ENCODE measurements at regions not wholly inside any gene's neighbourhood (a gene's known extent, or its start where the extent isn't known, plus 50 kb on each side); places are given as distances from the start of the nearest gene placed in this dataset.
"Not testable (repeated sequence)": the region's sequence is repeated elsewhere in the genome, so short reads cannot be mapped to it uniquely, and the experiment has no call there.

DNA sequence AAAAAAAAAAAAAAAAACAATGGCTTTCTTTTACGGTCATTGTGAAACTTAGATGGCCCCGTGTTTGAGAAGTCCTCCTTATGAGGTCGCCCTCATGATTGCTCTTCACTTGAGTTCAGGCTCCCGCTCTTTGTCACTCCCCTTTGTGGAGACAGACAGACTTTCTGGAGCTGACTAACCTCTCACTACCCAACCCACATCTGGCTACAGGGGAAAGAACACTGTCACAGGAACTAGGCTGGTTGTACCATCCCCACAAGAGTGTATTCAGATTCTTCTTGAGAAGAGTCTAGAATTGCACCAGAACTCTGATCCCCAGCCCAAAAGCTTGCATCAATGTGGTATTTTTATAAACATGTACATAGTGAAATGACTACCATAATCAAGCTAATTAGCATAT, 160.4 kb upstream of the ZNF658 start:
- H3K9me3 Mint-ChIP-seq; H3K27me3 Mint-ChIP-seq (ENCODE audit: low read depth); H3K36me3 Mint-ChIP-seq (ENCODE audit: low read depth); H3K4me3 Mint-ChIP-seq; H3K4me1 Mint-ChIP-seq; H3K27ac Mint-ChIP-seq: not testable (repeated sequence)

DNA sequence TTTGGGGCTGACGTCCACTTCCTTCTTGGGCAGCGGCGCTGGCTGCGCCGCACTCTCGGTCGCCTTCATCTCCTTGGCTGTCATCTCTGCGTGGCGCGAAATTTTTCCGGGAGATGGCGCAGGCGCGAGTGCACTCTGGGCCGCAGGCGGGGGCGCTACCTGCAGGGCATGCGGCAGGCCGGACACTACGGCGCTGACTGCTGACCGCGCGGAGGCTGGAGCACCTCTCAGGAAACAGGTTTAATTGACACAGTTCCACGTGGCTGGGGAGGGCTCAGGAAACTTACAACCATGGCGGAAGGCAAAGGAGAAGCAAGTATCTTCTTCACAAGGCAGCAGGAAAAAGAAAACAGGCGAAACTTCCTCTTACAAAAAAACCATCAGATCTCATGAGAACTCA, 154.7 kb upstream of the ZNF658 start:
- not testable (repeated sequence) for H3K9me3 Mint-ChIP-seq, H3K4me1 Mint-ChIP-seq

DNA sequence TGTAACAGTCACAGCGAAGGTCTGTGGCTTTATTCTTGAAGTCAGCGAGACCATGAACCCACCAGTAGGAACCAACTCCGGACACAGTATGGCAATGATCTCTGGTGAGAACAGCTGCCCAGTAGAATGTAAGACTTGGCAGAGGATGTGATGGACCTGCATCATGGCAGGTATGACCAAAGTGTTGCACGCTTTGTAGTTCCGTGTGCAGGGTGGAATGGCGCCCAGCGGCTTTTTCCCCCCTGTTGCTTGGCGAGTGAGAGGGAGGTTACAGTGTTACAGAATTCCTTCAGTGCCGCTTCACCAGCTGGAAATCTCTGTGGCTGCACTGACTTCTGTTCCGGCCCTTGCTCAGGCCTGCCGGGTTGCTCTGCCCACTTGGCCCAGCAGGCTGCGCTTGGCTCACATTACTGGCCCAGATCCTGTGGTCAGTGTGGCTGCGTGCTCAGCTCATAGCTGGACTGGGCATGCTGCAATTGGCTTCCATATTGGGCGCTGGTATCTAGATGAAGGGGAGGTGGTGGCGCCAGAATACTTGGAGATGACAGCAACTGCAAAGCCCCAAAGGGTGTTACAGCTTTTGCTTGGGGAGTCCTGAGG, 148.1 kb upstream of the ZNF658 start:
- H3K4me1 Mint-ChIP-seq; H3K36me3 Mint-ChIP-seq (ENCODE audit: low read depth); H3K4me3 Mint-ChIP-seq; H3K27me3 Mint-ChIP-seq (ENCODE audit: low read depth); H3K9me3 Mint-ChIP-seq; H3K27ac Mint-ChIP-seq: not testable (repeated sequence)

More for the DNA sequence above, 154.7 kb upstream of the ZNF658 start:
- H3K27ac Mint-ChIP-seq; H3K27me3 Mint-ChIP-seq (ENCODE audit: low read depth); H3K4me3 Mint-ChIP-seq; H3K36me3 Mint-ChIP-seq (ENCODE audit: low read depth): not testable (repeated sequence)

DNA sequence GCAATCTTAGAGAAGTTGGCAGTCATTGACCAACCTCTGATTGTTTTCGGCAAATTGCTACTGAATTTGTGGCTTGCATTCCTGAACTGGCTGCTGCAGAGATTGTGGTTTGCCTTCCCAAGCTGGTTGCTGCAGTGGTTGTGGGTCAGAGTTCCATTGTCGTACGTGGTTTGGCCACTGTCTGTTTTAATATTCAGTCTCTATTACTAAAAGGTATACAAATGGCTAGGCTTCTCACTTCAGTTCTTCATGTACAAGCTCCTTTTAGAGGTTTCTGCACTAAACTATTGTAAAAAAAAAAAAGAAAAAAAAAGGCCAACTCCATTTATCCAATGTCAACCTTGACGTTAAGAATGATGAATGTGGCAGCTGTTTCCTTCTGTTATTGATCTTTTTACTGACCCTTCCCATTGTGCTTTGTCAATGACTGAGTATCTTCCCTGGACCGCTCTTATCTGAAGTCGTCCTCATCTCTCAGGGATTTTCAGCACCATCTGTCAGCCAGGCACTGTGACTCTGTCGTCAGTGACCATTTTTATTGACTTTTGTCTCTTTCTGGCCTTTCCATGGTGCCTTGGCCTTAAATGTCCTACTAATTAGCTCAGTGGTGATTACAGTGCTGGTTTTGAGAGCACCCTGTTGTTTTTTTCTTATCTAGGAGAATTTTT, 140.6 kb upstream of the ZNF658 start:
- not testable (repeated sequence) for H3K9me3 Mint-ChIP-seq; H3K4me3 Mint-ChIP-seq; H3K4me1 Mint-ChIP-seq; H3K27me3 Mint-ChIP-seq (ENCODE audit: low read depth); H3K27ac Mint-ChIP-seq; H3K36me3 Mint-ChIP-seq (ENCODE audit: low read depth)

DNA sequence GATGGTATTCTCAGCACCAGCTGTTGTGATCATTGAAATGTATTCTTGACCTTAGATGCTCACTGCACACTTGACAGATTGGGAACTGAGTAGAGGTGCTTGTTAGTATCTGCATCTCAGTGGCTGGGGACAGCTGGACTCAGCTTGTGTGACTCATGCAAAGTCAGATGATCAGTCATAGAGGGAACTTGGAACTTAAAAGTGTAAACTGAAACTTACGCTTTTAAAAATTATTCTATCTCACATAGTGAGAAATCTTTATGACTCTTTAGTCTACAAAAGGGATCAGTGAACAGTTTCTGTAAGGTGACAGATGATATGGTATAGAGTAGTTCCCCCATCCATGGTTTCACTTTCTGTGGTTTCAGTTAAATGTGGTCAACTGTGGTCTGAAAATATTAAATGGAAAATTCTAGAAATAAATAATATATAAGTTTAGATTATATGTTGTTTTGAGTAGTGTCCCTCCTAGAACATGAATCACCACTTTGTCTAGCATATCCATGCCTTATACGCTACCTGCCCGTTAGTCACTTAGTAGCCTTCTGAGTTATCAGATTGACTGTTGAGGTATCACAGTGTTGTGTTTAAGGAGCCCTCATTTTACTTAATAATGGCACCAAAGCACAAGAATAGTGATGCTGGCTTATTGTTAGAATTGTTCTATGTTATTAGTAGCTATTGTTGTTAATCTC, 135.6 kb upstream of the ZNF658 start:
- H3K9me3 Mint-ChIP-seq; H3K4me1 Mint-ChIP-seq; H3K27ac Mint-ChIP-seq; H3K4me3 Mint-ChIP-seq; H3K27me3 Mint-ChIP-seq (ENCODE audit: low read depth); H3K36me3 Mint-ChIP-seq (ENCODE audit: low read depth): not testable (repeated sequence)

DNA sequence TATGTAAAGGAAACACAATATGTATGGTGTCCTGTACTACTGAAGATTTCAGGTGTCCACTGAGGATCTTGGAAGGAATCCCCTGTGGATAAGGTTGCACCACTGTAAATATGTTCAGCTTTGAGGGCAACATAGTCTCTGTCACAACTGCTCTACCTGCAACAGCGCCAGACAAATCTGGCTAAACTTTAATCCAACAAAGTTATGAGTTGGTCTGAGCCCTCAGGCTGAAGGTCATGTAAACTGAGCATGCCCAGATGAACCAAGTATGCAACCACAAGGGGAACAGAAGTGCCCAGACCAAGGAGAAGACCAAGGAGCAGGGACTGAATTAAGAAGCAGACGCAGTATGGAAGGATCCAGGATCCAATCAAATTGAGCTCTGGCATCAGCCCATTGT, 135.0 kb upstream of the ZNF658 start:
- not testable (repeated sequence) for H3K9me3 Mint-ChIP-seq; H3K4me1 Mint-ChIP-seq; H3K36me3 Mint-ChIP-seq (ENCODE audit: low read depth); H3K27me3 Mint-ChIP-seq (ENCODE audit: low read depth); H3K27ac Mint-ChIP-seq; H3K4me3 Mint-ChIP-seq

DNA sequence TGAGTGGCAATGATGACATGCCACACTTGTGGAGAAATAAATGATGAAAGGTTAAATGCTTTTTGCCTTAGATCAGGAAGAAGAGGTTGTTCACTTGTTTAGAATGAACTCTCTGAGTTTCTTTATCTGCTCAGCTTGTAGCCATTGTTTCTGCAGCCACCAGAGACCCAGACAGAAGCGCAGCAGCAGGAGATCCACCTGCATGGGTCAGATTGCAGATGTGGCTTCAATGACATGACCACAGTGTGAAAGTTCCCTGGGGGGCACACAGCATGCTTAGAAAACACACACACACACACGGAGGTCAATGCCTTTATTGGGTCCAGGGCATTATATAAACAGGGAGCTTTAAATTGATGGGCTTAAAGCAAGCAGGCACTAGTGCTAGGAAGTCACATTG, 129.0 kb upstream of the ZNF658 start:
- not testable (repeated sequence) for H3K4me3 Mint-ChIP-seq; H3K9me3 Mint-ChIP-seq; H3K27ac Mint-ChIP-seq; H3K4me1 Mint-ChIP-seq; H3K27me3 Mint-ChIP-seq (ENCODE audit: low read depth); H3K36me3 Mint-ChIP-seq (ENCODE audit: low read depth)

DNA sequence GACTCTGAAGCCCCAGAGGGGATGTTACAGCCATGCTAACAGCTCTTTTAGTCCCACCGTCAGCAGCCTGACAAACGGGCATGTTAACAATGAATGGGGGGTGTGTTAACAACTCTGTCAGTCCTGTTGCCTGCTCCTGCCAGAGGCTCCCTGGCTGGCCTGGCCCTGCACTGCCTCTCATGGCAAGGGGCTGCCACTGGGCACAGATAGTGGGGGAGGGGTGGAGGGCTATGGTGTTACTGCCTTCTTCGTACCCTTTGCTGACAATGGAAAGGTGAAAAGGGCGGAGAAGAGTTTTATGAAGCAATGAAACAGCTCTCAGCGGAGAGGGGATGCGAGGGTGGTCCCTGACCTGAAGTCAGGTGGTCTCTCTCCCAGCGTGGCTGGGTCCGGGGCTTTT, 125.9 kb upstream of the ZNF658 start:
- not testable (repeated sequence) for H3K36me3 Mint-ChIP-seq (ENCODE audit: low read depth); H3K4me1 Mint-ChIP-seq; H3K9me3 Mint-ChIP-seq; H3K27ac Mint-ChIP-seq; H3K27me3 Mint-ChIP-seq (ENCODE audit: low read depth); H3K4me3 Mint-ChIP-seq

DNA sequence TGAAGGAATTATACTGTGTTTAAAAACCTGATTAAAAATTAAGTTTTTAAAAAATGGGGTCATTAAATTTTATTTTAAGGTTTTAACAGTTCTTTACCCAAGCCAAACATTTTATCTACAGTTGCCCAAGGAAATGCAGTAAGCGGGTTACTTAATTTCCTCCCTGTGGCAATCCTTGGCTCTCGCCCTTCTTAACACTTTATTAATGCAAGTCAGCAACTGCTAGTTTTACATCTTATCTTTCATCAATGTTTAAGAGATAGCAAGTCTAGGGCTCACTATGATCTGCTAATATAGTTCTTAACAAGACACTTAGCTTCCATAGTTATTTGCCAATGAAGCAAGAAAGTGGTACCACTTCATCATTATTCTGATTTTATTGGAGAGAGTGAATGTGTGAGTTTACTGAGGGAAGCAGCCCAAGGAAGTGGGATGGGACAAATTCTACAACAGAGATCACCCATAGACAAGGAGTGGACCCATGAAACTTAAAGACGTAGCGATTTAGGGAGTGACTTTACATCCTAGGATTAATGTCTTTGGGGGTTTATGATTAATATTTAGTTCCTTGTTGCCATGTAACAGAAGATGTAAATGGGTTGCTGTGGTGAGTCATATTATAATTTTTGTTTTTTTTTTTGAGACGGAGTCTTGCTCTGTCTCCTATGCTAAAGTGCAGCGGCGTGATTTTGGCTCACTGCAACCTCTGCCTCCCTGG, 120.4 kb upstream of the ZNF658 start:
- not testable (repeated sequence) for H3K9me3 Mint-ChIP-seq; H3K27me3 Mint-ChIP-seq (ENCODE audit: low read depth); H3K4me3 Mint-ChIP-seq; H3K36me3 Mint-ChIP-seq (ENCODE audit: low read depth); H3K27ac Mint-ChIP-seq; H3K4me1 Mint-ChIP-seq

DNA sequence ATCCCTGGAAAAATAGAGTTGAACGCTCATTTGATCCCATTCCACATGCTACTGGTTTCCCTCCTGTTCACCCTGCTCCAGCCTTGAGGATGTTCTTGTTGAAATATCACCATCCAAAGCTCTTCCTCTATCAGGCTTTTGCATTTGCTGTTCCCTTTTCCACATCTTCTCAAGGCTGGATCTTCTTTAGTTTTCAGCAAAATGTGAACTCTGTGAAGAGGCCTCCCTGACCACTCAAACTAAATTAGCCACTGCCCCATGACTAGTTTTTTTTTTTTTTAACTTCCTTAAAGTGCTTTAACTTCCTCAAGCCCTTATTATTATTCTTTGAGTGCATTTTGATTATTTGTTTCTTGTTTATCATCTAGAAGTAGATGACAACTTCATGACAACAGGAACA, 119.3 kb upstream of the ZNF658 start:
- H3K4me1 Mint-ChIP-seq; H3K4me3 Mint-ChIP-seq; H3K27me3 Mint-ChIP-seq (ENCODE audit: low read depth); H3K9me3 Mint-ChIP-seq; H3K27ac Mint-ChIP-seq; H3K36me3 Mint-ChIP-seq (ENCODE audit: low read depth): not testable (repeated sequence)

DNA sequence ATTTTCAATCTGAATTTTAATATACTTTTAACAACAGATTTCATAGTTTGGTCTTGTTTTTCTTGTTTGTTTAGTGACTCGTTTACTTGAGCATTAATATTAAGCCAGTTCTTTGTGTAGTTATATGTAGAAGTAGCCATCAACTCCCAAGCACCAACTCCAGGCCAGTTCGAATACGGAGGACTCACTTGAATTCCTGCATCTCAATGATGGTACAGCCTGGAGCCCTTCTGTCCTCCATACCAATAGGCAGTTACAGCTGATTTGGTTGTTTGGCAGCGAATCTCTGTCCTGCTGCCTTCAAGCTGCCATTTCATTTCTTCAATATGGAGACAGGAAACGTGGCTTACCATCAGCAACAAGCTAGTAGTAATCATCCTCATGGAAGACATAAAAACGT, 118.5 kb upstream of the ZNF658 start:
- not testable (repeated sequence) for H3K27me3 Mint-ChIP-seq (ENCODE audit: low read depth); H3K9me3 Mint-ChIP-seq

DNA sequence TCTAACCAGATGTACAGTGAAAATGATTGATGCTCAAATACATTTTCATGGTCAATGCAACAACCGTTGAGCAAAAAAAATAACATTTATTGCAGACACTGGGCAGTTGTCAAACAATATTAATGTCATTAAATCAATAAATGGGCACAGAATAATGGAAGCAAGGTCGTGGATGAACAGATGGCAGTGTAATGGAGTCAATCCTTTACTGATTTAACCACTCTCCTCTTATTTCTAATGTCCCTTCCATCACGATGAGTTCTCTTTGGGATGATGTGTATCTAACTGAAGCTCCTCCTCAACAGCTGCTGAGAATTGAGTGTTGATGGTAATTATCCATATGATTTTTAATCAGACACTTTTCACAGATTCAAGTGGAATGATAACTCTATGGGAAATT, 114.9 kb upstream of the ZNF658 start:
- H3K4me3 Mint-ChIP-seq; H3K36me3 Mint-ChIP-seq (ENCODE audit: low read depth); H3K27ac Mint-ChIP-seq; H3K27me3 Mint-ChIP-seq (ENCODE audit: low read depth); H3K4me1 Mint-ChIP-seq; H3K9me3 Mint-ChIP-seq: not testable (repeated sequence)

More for the DNA sequence above, 118.5 kb upstream of the ZNF658 start:
- not testable (repeated sequence) for H3K4me1 Mint-ChIP-seq; H3K36me3 Mint-ChIP-seq (ENCODE audit: low read depth); H3K4me3 Mint-ChIP-seq; H3K27ac Mint-ChIP-seq

DNA sequence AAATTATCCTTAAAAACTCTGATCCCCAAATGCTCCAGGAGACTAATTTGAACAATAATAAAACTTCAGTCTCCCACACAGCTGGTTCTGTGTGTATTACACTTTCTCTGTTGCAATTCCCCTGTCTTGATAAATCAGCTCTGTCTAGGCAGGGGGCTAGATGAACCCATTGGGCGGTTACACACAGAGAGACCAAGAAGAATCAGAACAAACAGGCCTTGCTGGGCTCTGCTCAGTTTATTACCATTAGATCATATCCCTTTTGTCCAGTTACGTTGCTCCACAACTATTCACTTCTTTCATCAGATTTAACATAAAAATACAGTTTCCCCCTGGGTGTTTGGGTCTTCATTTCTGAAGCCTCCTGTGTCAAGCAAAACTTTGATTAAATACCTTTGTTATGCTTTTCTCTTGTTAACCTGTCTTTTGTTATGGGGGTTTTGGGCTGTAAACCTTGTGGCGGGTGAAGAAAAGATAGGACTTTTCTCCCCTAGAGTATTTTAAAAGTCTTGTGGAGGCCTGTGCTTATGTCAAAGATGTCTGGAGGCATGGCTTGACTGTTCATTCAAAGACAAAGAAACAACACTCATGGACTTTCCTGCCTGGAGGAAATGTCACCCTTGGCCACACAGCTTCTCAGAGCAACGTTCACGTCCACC, 109.3 kb upstream of the ZNF658 start:
- not testable (repeated sequence) for H3K4me3 Mint-ChIP-seq; H3K27ac Mint-ChIP-seq; H3K36me3 Mint-ChIP-seq (ENCODE audit: low read depth); H3K4me1 Mint-ChIP-seq; H3K27me3 Mint-ChIP-seq (ENCODE audit: low read depth); H3K9me3 Mint-ChIP-seq

DNA sequence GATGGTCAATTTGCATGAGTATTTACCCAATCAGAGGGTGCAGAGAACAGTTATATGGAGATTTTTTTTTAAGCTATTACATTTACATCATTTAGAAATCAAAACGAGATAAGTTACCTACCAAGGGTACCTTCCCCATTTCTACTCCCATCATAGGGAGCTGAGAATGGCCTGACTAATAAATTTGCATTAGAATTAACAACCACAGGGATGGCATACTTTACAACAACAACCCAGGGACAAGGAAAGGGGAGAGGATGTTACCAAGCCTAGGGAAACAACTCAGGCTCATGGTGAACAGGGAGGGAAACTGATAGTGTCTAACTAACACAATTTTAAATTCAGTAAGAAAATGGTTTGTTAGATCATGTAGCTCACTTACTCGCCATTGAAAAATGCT, 105.8 kb upstream of the ZNF658 start:
- not testable (repeated sequence) for H3K27me3 Mint-ChIP-seq (ENCODE audit: low read depth); H3K36me3 Mint-ChIP-seq (ENCODE audit: low read depth); H3K9me3 Mint-ChIP-seq; H3K4me1 Mint-ChIP-seq; H3K4me3 Mint-ChIP-seq; H3K27ac Mint-ChIP-seq
